Hepatocyte (in vitro differentiated cells): ENCODE measurements at regions not wholly inside any gene's neighbourhood (a gene's known extent, or its start where the extent isn't known, plus 50 kb on each side); places are given as distances from the start of the nearest gene placed in this dataset.

Experiments used
- CTCF ChIP-seq: fragments of 200-600 bp; sonication (generic); IDR thresholded peaks from 2 replicates; pipeline ENCODE4 v1.5.1; 2016; ENCODE audit warnings: antibody characterized with exemption, mild to moderate bottlenecking; ENCODE audit not compliant: poor library complexity
- EZH2 ChIP-seq: fragments of 200-600 bp; sonication (generic); IDR thresholded peaks from 2 replicates; pipeline ENCODE4 v1.6.1; 2016; ENCODE audit warnings: antibody characterized with exemption, mild to moderate bottlenecking, borderline replicate concordance

DNA sequence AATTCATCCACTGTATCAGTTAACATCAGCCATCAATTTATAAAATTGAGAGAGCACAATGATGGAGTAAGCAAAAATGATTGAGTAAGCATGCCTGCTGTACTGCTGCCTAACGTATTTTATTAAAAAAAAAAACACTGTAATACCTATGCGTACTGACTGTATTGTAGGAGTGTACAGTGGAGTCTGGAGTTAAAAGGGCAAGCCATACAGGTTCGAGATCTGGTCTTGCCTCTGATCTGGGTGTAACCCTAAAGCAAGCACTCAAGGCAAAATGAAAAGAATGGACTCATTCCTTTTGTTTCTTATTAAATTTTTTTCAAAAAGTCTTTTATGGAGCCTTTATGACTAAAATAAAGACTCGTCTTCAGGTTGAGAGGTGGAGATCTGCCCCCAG is 894.2 kb upstream of the INTU start:
- TF ChIP-seq CTCF, result no peak
- TF ChIP-seq EZH2, result no peak
